ENCODE measurements at regions not wholly inside any gene's neighbourhood (a gene's known extent, or its start where the extent isn't known, plus 50 kb on each side); places are given as distances from the start of the nearest gene placed in this dataset.
"Not testable (repeated sequence)": the region's sequence is repeated elsewhere in the genome, so short reads cannot be mapped to it uniquely, and the experiment has no call there.

- H3K27ac ChIP-seq: no peak overlapping the region
- H3K36me3 ChIP-seq: no peaks in the 10 kb centered on the region
- no peak for TF ChIP-seq CTCF (IDR thresholded peaks at IDR 0.05)
- intact Hi-C loops (cut with DNase I; ENCODE audit: low total_unique reads): no loop called here
- no peaks in the 10 kb centered on the region for H3K9me3 ChIP-seq
- no peaks in the 10 kb centered on the region for H3K27me3 ChIP-seq
- no peak overlapping the region for H3K4me3 ChIP-seq
- no peak for DNase-seq
- H3K4me1 ChIP-seq: no peaks in the 10 kb centered on the region
Observed at GRCh38 chr16:63410594-63410993, 1374.4 kb upstream of the CDH8 start.

GRCh38 chr16:63403792-63404191 lies 1367.6 kb upstream of the CDH8 start:
- no peak for TF ChIP-seq CTCF (IDR thresholded peaks at IDR 0.05)
- no peaks in the 10 kb centered on the region for H3K4me1 ChIP-seq
- no peak for DNase-seq

GRCh38 chr16:63388277-63388676 lies 1352.0 kb upstream of the CDH8 start:
- H3K27ac ChIP-seq; H3K4me1 ChIP-seq; intact Hi-C loops (cut with DNase I; ENCODE audit: low total_unique reads); DNase-seq; H3K4me3 ChIP-seq; H3K36me3 ChIP-seq; H3K9me3 ChIP-seq; H3K27me3 ChIP-seq: not testable (repeated sequence)

More at GRCh38 chr16:63403792-63404191, 1367.6 kb upstream of the CDH8 start:
- no peaks in the 10 kb centered on the region for H3K36me3 ChIP-seq
- no peaks in the 10 kb centered on the region for H3K27me3 ChIP-seq
- intact Hi-C loops (cut with DNase I; ENCODE audit: low total_unique reads): no loop called here
- H3K4me3 ChIP-seq: no peak overlapping the region
- no peak overlapping the region for H3K27ac ChIP-seq
- no peaks in the 10 kb centered on the region for H3K9me3 ChIP-seq

- intact Hi-C loops (cut with DNase I; ENCODE audit: low total_unique reads): no loop called here
- Histone ChIP-seq H3K4me3 (no peak overlapping the region), H3K27ac (no peak overlapping the region), H3K27me3 (no peaks in the 10 kb centered on the region), H3K9me3 (no peaks in the 10 kb centered on the region), H3K36me3 (no peaks in the 10 kb centered on the region), H3K4me1 (no peaks in the 10 kb centered on the region)
- no peak for DNase-seq
- TF ChIP-seq CTCF (IDR thresholded peaks at IDR 0.05): no peak
Observed at GRCh38 chr16:63385714-63386432, 1349.6 kb upstream of the CDH8 start.

GRCh38 chr16:63373744-63374143 lies 1337.5 kb upstream of the CDH8 start:
- Histone ChIP-seq H3K4me1 (no peaks in the 10 kb centered on the region), H3K4me3 (no peak overlapping the region), H3K27me3 (no peaks in the 10 kb centered on the region), H3K36me3 (no peaks in the 10 kb centered on the region), H3K27ac (no peak overlapping the region), H3K9me3 (no peaks in the 10 kb centered on the region)
- TF ChIP-seq CTCF (IDR thresholded peaks at IDR 0.05): no peak
- intact Hi-C loops (cut with DNase I; ENCODE audit: low total_unique reads): no loop called here
- no peak for DNase-seq

GRCh38 chr16:63372815-63373214 lies 1336.6 kb upstream of the CDH8 start:
- Histone ChIP-seq H3K9me3 (no peaks in the 10 kb centered on the region), H3K36me3 (no peaks in the 10 kb centered on the region), H3K4me1 (no peaks in the 10 kb centered on the region), H3K27ac (no peak overlapping the region), H3K4me3 (no peak overlapping the region), H3K27me3 (no peaks in the 10 kb centered on the region)
- TF ChIP-seq CTCF (IDR thresholded peaks at IDR 0.05): no peak
- intact Hi-C loops (cut with DNase I; ENCODE audit: low total_unique reads): no loop called here
- no peak for DNase-seq

All from tibial artery (tissue), 4 donors.